K562 (cell line): ENCODE measurements at regions not wholly inside any gene's neighbourhood (a gene's known extent, or its start where the extent isn't known, plus 50 kb on each side); places are given as distances from the start of the nearest gene placed in this dataset.

Source experiments
- ATAC-seq: fragments of 200-7000 bp; cut with Tn5 transposase; 3 replicates; pipeline ENCODE4 v1.9.1; 2020; ENCODE audit warnings: moderate library complexity
- BruUV-seq: library from RNA; stranded (reverse); fragments of 400-500 nt; replicated peaks from 2 replicates; lab custom pipeline; 2021; lab: Mats Ljungman, UMichigan
- CTCF ChIA-PET: fragments of 300-600 bp; formaldehyde crosslinking; extraction: SDS; loops from one replicate; lab custom pipeline; 2021; ENCODE audit warnings: low intra/inter-chr PET ratio; lab: Yijun Ruan, JAX
- POLR2A ChIA-PET: fragments of 300-600, 350-650 bp; sonication (Branson Sonifier 250); formaldehyde crosslinking; extraction: SDS; loops from one replicate; lab custom pipeline; 2021; ENCODE audit warnings: antibody characterized with exemption, inconsistent platforms; lab: Yijun Ruan, JAX
- DNase-seq, 4 experiments: peaks; one replicate each; pipeline versions ENCODE4 v3.0.0 to v3.0.0-alpha.2; 2011 to 2018; ENCODE audit warnings: low spot score in 3 of 4, mixed read lengths in 3 of 4; ENCODE audit errors: extremely low read depth in 1 of 4
- FAIRE-seq: peaks from 2 replicates; lab custom pipeline; 2011; peaks lifted over from hg19 to GRCh38; lab: Jason Lieb, UNC
- H2AFZ ChIP-seq: 2 replicates; pipeline ENCODE4 v1.6.0; 2011; ENCODE audit warnings: low read depth, low read length, control low read depth, inconsistent platforms
- H3K27ac ChIP-seq: fragments of 200-600 bp; 3 replicates; pipeline ENCODE4 v1.8.0; 2011; ENCODE audit warnings: low read depth, mild to moderate bottlenecking, control low read depth, inconsistent platforms, low read length, moderate library complexity, mixed read lengths; ENCODE audit errors: extremely low read depth
- H3K27me3 ChIP-seq, 2 experiments: fragments of 300-600 bp in 1 of 2; 2 replicates in 1 of 2; 3 replicates in 1 of 2; pipeline versions ENCODE4 v1.6.0 to v1.8.0; 2011; ENCODE audit warnings: inconsistent platforms in 2 of 2, low read length in 2 of 2, mild to moderate bottlenecking in 1 of 2, mixed read lengths in 1 of 2, moderate library complexity in 1 of 2; ENCODE audit not compliant: control insufficient read depth in 2 of 2, insufficient read depth in 2 of 2
- H3K36me3 ChIP-seq: fragments of 300-600 bp; 3 replicates; pipeline ENCODE4 v1.8.0; 2011; ENCODE audit warnings: mild to moderate bottlenecking, low read length, inconsistent platforms; ENCODE audit not compliant: control insufficient read depth, insufficient read depth
- H3K4me1 ChIP-seq, 2 experiments: fragments of 200-600 bp in 1 of 2; replicated peaks in 1 of 2; 2 replicates in 1 of 2; 3 replicates in 1 of 2; pipeline versions ENCODE4 v1.5.1 to v1.8.0; 2011; ENCODE audit warnings: inconsistent platforms in 2 of 2, low read length in 2 of 2, mild to moderate bottlenecking in 1 of 2, mixed read lengths in 1 of 2, moderate library complexity in 1 of 2; ENCODE audit not compliant: control insufficient read depth in 2 of 2, insufficient read depth in 2 of 2
- H3K4me2 ChIP-seq: 2 replicates; pipeline ENCODE4 v1.6.1; 2011; ENCODE audit warnings: low read length, control low read depth, inconsistent platforms, mixed read lengths; ENCODE audit not compliant: insufficient read depth
- H3K4me3 ChIP-seq: fragments of 200-600 bp; sonication (generic), shearing (Covaris generic); 2 replicates; pipeline ENCODE4 v1.5.1; 2016; ENCODE audit warnings: control low read depth, inconsistent platforms
- H3K79me2 ChIP-seq: fragments of 200-600 bp; 3 replicates; pipeline ENCODE4 v1.8.0; 2011; ENCODE audit warnings: low read length, inconsistent platforms; ENCODE audit not compliant: control insufficient read depth, insufficient read depth
- H3K9ac ChIP-seq, 2 experiments: 2 replicates each; pipeline versions ENCODE4 v1.6.0 to v1.6.1; 2011; ENCODE audit warnings: low read depth in 2 of 2, low read length in 2 of 2, control low read depth in 1 of 2, inconsistent platforms in 1 of 2, mild to moderate bottlenecking in 1 of 2, mixed read lengths in 1 of 2; ENCODE audit not compliant: insufficient read depth in 1 of 2
- H3K9me1 ChIP-seq: one replicate; pipeline ENCODE4 v1.6.0; 2011; ENCODE audit warnings: inconsistent platforms, mild to moderate bottlenecking, low read length, moderate library complexity; ENCODE audit not compliant: control insufficient read depth, insufficient read depth
- H3K9me3 ChIP-seq: replicated peaks from 2 replicates; pipeline ENCODE4 v1.5.1; 2011; ENCODE audit warnings: low read depth, low read length, inconsistent platforms; ENCODE audit not compliant: control insufficient read depth, insufficient read depth
- H4K20me1 ChIP-seq: replicated peaks from 2 replicates; pipeline ENCODE4 v1.6.1; 2011; ENCODE audit warnings: low read length, inconsistent platforms, mixed read lengths; ENCODE audit not compliant: control insufficient read depth, insufficient read depth
- ARID3B ChIP-seq: fragments of 250-450 bp; sonication (Bioruptor Pico); IDR thresholded peaks from 2 replicates; pipeline ENCODE4 v1.4.0; 2020; ENCODE audit warnings: borderline replicate concordance
- CBX5 ChIP-seq: IDR thresholded peaks from 2 replicates; pipeline ENCODE4 v1.6.1; 2014; ENCODE audit warnings: low read depth, borderline replicate concordance
- ETV6 ChIP-seq, 3 experiments: fragments of 150-350 bp in 1 of 3; sonication (generic) in 1 of 3; formaldehyde crosslinking in 1 of 3; IDR thresholded peaks; 2 replicates each; pipeline versions ENCODE4 v1.6.1 to v1.8.0; 2014 to 2022; ENCODE audit warnings: borderline replicate concordance in 2 of 3, low read depth in 2 of 3, antibody characterized with exemption in 1 of 3, low read length in 1 of 3, mild to moderate bottlenecking in 1 of 3, missing genetic modification reagents in 1 of 3
- GTF2F1 ChIP-seq: IDR thresholded peaks from 2 replicates; pipeline ENCODE4 v1.6.1; 2011; ENCODE audit warnings: low read depth, low read length, improper control_type of control experiment
- HDAC6 ChIP-seq: IDR thresholded peaks from 2 replicates; pipeline ENCODE4 v1.6.1; 2012; ENCODE audit warnings: low read depth, mild to moderate bottlenecking, control low read depth, inconsistent platforms, low read length, moderate library complexity
- HMGN3 ChIP-seq: IDR thresholded peaks from 2 replicates; pipeline ENCODE4 v1.6.1; 2011; ENCODE audit warnings: borderline replicate concordance, low read depth, mild to moderate bottlenecking, mixed read lengths, low read length; ENCODE audit not compliant: insufficient read length; ENCODE audit errors: extremely low read depth
- MCM2 ChIP-seq: fragments of 450-650 bp; IDR thresholded peaks from 2 replicates; pipeline ENCODE4 v1.6.1; 2017; ENCODE audit warnings: low read depth, mild to moderate bottlenecking
- POLR3G ChIP-seq: IDR thresholded peaks from 2 replicates; pipeline ENCODE4 v1.6.1; 2011; ENCODE audit not compliant: insufficient read length, insufficient replicate concordance; ENCODE audit errors: extremely low read depth
- PRPF4 ChIP-seq: fragments of 200-400 bp; formaldehyde crosslinking; IDR thresholded peaks from one replicate; pipeline ENCODE4 v1.6.1; 2017; ENCODE audit warnings: low read length, low read depth, mild to moderate bottlenecking; ENCODE audit not compliant: insufficient read depth, poor library complexity, severe bottlenecking
- SMAD4 ChIP-seq: fragments of 250-450 bp; sonication (Bioruptor Pico); conservative IDR thresholded peaks from 2 replicates; pipeline ENCODE4 v1.8.0; 2021; ENCODE audit warnings: inconsistent platforms, mild to moderate bottlenecking, moderate library complexity
- ZNF408 ChIP-seq: fragments of 250-450 bp; sonication (Bioruptor Pico); IDR thresholded peaks from 2 replicates; pipeline ENCODE4 v1.4.0; 2020; ENCODE audit warnings: low read depth, mild to moderate bottlenecking, moderate library complexity
- ZNF609 ChIP-seq: sonication (generic); formaldehyde crosslinking; IDR thresholded peaks from 2 replicates; pipeline ENCODE4 v1.8.1; 2023; ENCODE audit warnings: missing genetic modification reagents, mild to moderate bottlenecking, borderline replicate concordance
- ZSCAN32 ChIP-seq: fragments of 450-650 bp; formaldehyde crosslinking; IDR thresholded peaks from 2 replicates; pipeline ENCODE4 v1.4.0; 2020; ENCODE audit warnings: mild to moderate bottlenecking, moderate library complexity
- WGBS: fragments of 100-300 bp; shearing (Covaris generic); methylation state at CpG from one replicate; pipeline ENCODE4 v1.1.6; 2016; ENCODE audit warnings: low coverage, mixed read lengths; ENCODE audit not compliant: insufficient coverage; ENCODE audit errors: missing lambda C conversion rate; 5-methylcytosine and 5-hydroxymethylcytosine counted together
- in situ Hi-C: fragments of 300-500 bp; cut with MboI; formaldehyde crosslinking; loops from 4 replicates; pipeline ENCODE4 v1.15.0; 2018; ENCODE audit warnings: inconsistent platforms, mixed read lengths
- intact Hi-C: fragments of 100-400 bp; cut with micrococcal nuclease; formaldehyde crosslinking; loops from 2 replicates; pipeline ENCODE4 v1.14.2; 2022
- TF ChIP-seq, protein P1 (sequence below): fragments of 250-450 bp; sonication (Bioruptor Pico); IDR thresholded peaks from 2 replicates; pipeline ENCODE4 v1.6.1; 2021; ENCODE audit warnings: mild to moderate bottlenecking

DNA sequence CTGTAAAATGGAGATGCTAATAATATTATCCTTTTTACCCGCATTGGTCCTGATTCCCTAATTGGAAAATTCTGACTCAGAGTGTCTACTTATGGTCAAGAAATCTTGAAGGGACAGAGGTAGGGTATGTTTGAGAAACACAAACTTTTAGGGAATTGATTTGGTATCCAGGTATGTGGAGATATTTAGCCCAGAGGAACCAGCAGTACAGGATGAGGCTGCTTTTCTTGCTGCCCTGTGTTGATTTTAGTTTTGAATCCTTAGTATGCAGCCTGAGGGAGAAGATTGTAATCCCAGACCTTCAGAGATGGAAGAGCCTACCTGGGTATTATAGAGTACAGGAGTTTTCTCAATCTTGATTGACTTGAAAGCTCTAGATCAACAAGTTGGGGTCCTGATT, 569.1 kb downstream of the PDCD6IP start:
- FAIRE-seq (no peak), ATAC-seq (no peak), DNase-seq (no peak)
- intact Hi-C loops = no loop called here
- ChIA-PET CTCF (no interaction called here), POLR2A (no interaction called here)
- H3K27me3 ChIP-seq = no peaks in the 10 kb centered on the region
- no TSS peak for BruUV-seq
- H2AFZ ChIP-seq = no peak overlapping the region
- no peak overlapping the region for H3K9ac ChIP-seq
- no peak for TF ChIP-seq HMGN3
- TF ChIP-seq ZNF609 = no peak
- no peak for TF ChIP-seq ZNF408 (CRISPR knock-in tag)
- no peak for TF ChIP-seq HDAC6
- TF ChIP-seq ZSCAN32 (CRISPR knock-in tag) = no peak
- TF ChIP-seq, protein P1, sequence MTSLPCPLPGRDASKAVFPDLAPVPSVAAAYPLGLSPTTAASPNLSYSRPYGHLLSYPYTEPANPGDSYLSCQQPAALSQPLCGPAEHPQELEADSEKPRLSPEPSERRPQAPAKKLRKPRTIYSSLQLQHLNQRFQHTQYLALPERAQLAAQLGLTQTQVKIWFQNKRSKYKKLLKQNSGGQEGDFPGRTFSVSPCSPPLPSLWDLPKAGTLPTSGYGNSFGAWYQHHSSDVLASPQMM (CRISPR knock-in tag) = no peak
- TF ChIP-seq MCM2 = no peak
- no peak for TF ChIP-seq POLR3G
- TF ChIP-seq ETV6 (IDR thresholded peaks at IDR 0.05; ENCODE audit: borderline replicate concordance in 1 of 2, low read depth in 2 of 2, low read length in 1 of 2) = no peak
- TF ChIP-seq ETV6 (CRISPR knock-in tag; IDR thresholded peaks at IDR 0.05; ENCODE audit: borderline replicate concordance) = no peak
- no peak for TF ChIP-seq CBX5
- no peak for TF ChIP-seq SMAD4 (CRISPR knock-in tag)
- no peak for TF ChIP-seq GTF2F1
- TF ChIP-seq PRPF4 = no peak
- no peak for TF ChIP-seq ARID3B (CRISPR knock-in tag)
- no peaks in the 10 kb centered on the region for H3K9me1 ChIP-seq
- H4K20me1 ChIP-seq = no peaks in the 10 kb centered on the region
- H3K4me3 ChIP-seq = no peak overlapping the region
- H3K4me2 ChIP-seq = no peak overlapping the region
- H3K4me1 ChIP-seq = no peaks in the 10 kb centered on the region
- no peaks in the 10 kb centered on the region for H3K36me3 ChIP-seq
- H3K9me3 ChIP-seq = no peaks in the 10 kb centered on the region
- in situ Hi-C loops = no loop called here
- H3K27ac ChIP-seq = no peak overlapping the region
- 0% methylated on average over 1 of the region's 1 CpG for WGBS
- no peaks in the 10 kb centered on the region for H3K79me2 ChIP-seq
